BLaER1 treated with 17β-estradiol and CSF1 and Interleukin-3, amounts not matched to agents 10 nM and 100 nM (cell line): ENCODE measurements at regions not wholly inside any gene's neighbourhood (a gene's known extent, or its start where the extent isn't known, plus 50 kb on each side); places are given as distances from the start of the nearest gene placed in this dataset.
"Not testable (repeated sequence)": the region's sequence is repeated elsewhere in the genome, so short reads cannot be mapped to it uniquely, and the experiment has no call there.

Source experiments
- H3K27ac ChIP-seq, 11 experiments: shearing (Covaris generic); formaldehyde crosslinking; 2 replicates each; pipeline ENCODE4 v1.8.1; 2022
- H3K27me3 ChIP-seq, 11 experiments: shearing (Covaris generic); formaldehyde crosslinking; 2 replicates each; pipeline ENCODE4 v1.8.1; 2022
- H3K36me3 ChIP-seq, 11 experiments: shearing (Covaris generic); formaldehyde crosslinking; 2 replicates each; pipeline ENCODE4 v1.8.1; 2022
- H3K4me1 ChIP-seq, 10 experiments: shearing (Covaris generic); formaldehyde crosslinking; 2 replicates each; pipeline ENCODE4 v1.8.1; 2022
- H3K4me2 ChIP-seq, 11 experiments: shearing (Covaris generic); formaldehyde crosslinking; 2 replicates each; pipeline ENCODE4 v1.8.1; 2022
- H3K4me3 ChIP-seq, 10 experiments: shearing (Covaris generic); formaldehyde crosslinking; 2 replicates each; pipeline ENCODE4 v1.8.1; 2022
- H3K9ac ChIP-seq, 11 experiments: shearing (Covaris generic); formaldehyde crosslinking; 2 replicates each; pipeline ENCODE4 v1.8.1; 2022
- H3K9me3 ChIP-seq, 11 experiments: shearing (Covaris generic); formaldehyde crosslinking; replicated peaks in 1 of 11; 2 replicates each; pipeline ENCODE4 v1.8.1; 2022
- H4K20me1 ChIP-seq, 11 experiments: shearing (Covaris generic); formaldehyde crosslinking; 2 replicates each; pipeline ENCODE4 v1.8.1; 2022
- Cebpa-rat ChIP-seq, 11 experiments: shearing (Covaris generic); IDR thresholded peaks; 2 replicates each; pipeline ENCODE4 v1.8.1; 2022

DNA sequence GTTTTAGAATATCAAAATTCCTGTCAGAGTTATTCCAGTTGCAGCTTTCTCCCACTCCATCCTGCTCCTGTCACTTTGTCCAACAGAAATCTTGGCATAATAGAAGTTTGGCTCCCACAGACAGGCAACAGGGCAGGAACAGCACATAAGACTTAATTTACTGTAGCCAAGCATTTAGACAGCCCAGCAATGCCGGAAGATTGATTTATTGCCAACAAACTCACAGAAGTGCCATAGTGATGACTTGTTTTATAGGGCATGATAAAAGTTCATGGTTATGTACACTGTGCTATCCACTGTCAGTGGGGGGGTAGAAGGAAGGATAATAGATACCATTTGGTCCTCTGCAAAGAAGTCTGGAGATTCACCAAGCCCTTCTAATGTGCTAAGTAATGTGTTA, 98.3 kb upstream of the CBLB start:
- H3K36me3 ChIP-seq: no peaks in the 10 kb centered on the region
- H3K4me2 ChIP-seq: no peak overlapping the region
- peaks cover 0 to 7% (median 0%) of the 10 kb centered on the region in 10 experiments; a peak in 2 of 20 replicates for H3K4me1 ChIP-seq
- H3K27me3 ChIP-seq: no peaks in the 10 kb centered on the region
- no peak overlapping the region for H3K4me3 ChIP-seq
- H4K20me1 ChIP-seq: no peaks in the 10 kb centered on the region
- H3K9me3 ChIP-seq: peaks cover 15 to 24% (median 21%) of the 10 kb centered on the region in 11 experiments
- H3K9ac ChIP-seq: no peak overlapping the region
- TF ChIP-seq Cebpa-rat (IDR thresholded peaks at IDR 0.05): no peak
- no peak overlapping the region for H3K27ac ChIP-seq

DNA sequence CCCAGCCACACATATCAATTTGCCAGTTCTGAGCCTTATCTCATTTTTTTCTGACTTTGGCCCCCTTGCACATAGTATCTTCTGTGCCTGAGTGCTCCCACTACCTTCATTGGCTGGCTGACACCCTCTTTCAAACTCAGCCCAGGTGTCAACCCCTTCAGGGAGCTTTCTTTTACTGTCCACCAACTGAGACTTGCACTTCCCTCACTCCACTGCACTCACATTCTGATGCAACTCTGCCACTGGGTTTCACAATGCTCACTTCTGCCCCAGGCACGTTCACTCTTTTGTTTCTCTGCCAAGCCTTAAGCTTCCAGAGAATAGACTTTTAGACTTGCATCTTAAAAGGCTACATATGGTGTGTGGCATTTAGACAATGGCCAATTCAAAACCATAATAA, 101.5 kb upstream of the CBLB start:
- TF ChIP-seq Cebpa-rat (IDR thresholded peaks at IDR 0.05): peak in 3 of 11 experiments; percentile 18 to 41 (median 34); a peak in 2 of 22 replicates
- Histone ChIP-seq H3K4me3 (no peak overlapping the region), H3K27ac (no peak overlapping the region), H4K20me1 (no peaks in the 10 kb centered on the region), H3K36me3 (no peaks in the 10 kb centered on the region), H3K9ac (no peak overlapping the region), H3K4me1 (peaks cover 0 to 7% (median 0%) of the 10 kb centered on the region in 10 experiments; a peak in 2 of 20 replicates), H3K27me3 (no peaks in the 10 kb centered on the region), H3K9me3 (peaks cover 19 to 28% (median 26%) of the 10 kb centered on the region in 11 experiments), H3K4me2 (peak overlapping the region in 1 of 11 experiments; percentile 43; a peak in 2 of 22 replicates)

DNA sequence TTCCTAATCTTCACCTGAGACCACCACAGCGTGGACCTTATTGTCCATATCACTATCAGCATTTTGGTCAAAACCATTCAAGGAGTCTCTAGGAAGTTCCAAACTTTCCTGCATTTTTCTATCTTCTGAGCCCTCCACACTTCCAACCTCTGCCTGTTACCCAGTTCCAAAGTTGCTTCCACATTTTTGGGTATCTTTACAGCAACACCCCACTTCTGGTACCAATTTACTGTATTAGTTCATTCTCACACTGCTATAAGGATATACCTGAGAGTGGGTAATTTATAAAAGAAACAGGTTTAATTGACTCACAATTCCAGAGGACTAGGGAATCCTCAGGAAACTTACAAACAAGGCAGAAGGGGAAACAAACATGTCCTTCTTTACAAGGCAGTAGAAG, 103.3 kb upstream of the CBLB start:
- no peak overlapping the region for H3K4me2 ChIP-seq
- peaks cover 0 to 7% (median 0%) of the 10 kb centered on the region in 10 experiments; a peak in 2 of 20 replicates for H3K4me1 ChIP-seq
- TF ChIP-seq Cebpa-rat (IDR thresholded peaks at IDR 0.05): no peak
- H3K4me3 ChIP-seq: no peak overlapping the region
- peaks cover 19 to 28% (median 26%) of the 10 kb centered on the region in 11 experiments for H3K9me3 ChIP-seq
- no peak overlapping the region for H3K9ac ChIP-seq
- no peaks in the 10 kb centered on the region for H4K20me1 ChIP-seq
- H3K27me3 ChIP-seq: no peaks in the 10 kb centered on the region
- no peaks in the 10 kb centered on the region for H3K36me3 ChIP-seq
- H3K27ac ChIP-seq: no peak overlapping the region

DNA sequence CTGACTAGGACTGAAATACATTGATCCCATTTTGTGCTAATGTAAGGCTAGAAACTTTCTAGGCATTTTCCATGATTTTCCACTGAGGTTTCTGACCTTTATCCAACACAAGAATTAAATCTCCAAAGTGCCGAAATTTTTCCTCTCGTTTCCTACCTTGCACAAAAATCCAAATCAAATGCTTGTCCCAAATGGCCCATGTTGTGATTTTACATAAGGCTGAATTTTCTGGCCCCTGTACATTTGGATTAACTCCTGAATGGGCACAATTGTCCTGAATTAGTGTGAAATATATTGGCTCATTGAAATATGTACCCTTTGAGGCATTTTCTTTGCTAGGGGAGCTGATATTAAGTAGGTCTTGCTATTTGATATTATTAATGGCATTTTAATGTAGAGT, 105.6 kb upstream of the CBLB start:
- Histone ChIP-seq H3K4me1 (peaks cover 0 to 7% (median 0%) of the 10 kb centered on the region in 10 experiments; a peak in 2 of 20 replicates), H3K4me2 (no peak overlapping the region), H4K20me1 (no peaks in the 10 kb centered on the region), H3K4me3 (no peak overlapping the region), H3K36me3 (no peaks in the 10 kb centered on the region), H3K27ac (no peak overlapping the region), H3K9ac (no peak overlapping the region), H3K9me3 (peaks cover 19 to 28% (median 26%) of the 10 kb centered on the region in 11 experiments), H3K27me3 (no peaks in the 10 kb centered on the region)
- no peak for TF ChIP-seq Cebpa-rat (IDR thresholded peaks at IDR 0.05)

DNA sequence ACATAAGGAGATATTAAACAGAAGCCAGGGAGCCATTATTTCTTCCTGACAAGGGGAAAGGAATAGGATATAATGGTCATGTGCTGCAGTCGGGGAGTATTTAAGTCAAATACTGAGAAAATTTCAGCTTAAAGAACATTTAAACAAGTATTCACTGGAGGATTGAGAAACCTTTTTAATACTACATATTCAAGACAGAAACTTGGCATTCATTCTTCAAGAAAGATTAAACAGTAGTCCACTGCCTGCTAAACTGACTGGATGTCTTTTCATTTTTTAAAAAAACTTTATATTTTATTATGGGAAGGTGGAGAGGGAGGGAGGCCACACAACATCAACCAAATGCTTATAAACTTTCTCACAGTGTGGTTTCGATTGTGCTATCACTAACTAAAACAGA, 107.4 kb upstream of the CBLB start:
- TF ChIP-seq Cebpa-rat (IDR thresholded peaks at IDR 0.05): no peak
- H3K9ac ChIP-seq: no peak overlapping the region
- no peaks in the 10 kb centered on the region for H3K4me1 ChIP-seq
- H3K27ac ChIP-seq: no peak overlapping the region
- peaks cover 13 to 15% (median 14%) of the 10 kb centered on the region in 11 experiments for H3K9me3 ChIP-seq
- no peak overlapping the region for H3K4me2 ChIP-seq
- no peaks in the 10 kb centered on the region for H3K27me3 ChIP-seq
- H3K4me3 ChIP-seq: no peak overlapping the region
- no peaks in the 10 kb centered on the region for H4K20me1 ChIP-seq
- no peaks in the 10 kb centered on the region for H3K36me3 ChIP-seq

- TF ChIP-seq Cebpa-rat (IDR thresholded peaks at IDR 0.05): no peak
- no peaks in the 10 kb centered on the region for H3K27me3 ChIP-seq
Measured at GRCh38 chr3:105979961-105980360, 111.1 kb upstream of the CBLB start.

GRCh38 chr3:105982207-105982606, 113.4 kb upstream of the CBLB start:
- Histone ChIP-seq H3K9me3 (peaks cover 5 to 13% (median 7%) of the 10 kb centered on the region in 11 experiments; a peak in 18 of 22 replicates), H3K4me3 (no peak overlapping the region), H3K36me3 (no peaks in the 10 kb centered on the region), H3K4me1 (no peaks in the 10 kb centered on the region), H3K27ac (no peak overlapping the region), H4K20me1 (no peaks in the 10 kb centered on the region), H3K4me2 (no peak overlapping the region), H3K9ac (no peak overlapping the region), H3K27me3 (no peaks in the 10 kb centered on the region)
- TF ChIP-seq Cebpa-rat (IDR thresholded peaks at IDR 0.05): no peak

More at GRCh38 chr3:105979961-105980360, 111.1 kb upstream of the CBLB start:
- peaks cover 5 to 13% (median 7%) of the 10 kb centered on the region in 11 experiments; a peak in 18 of 22 replicates for H3K9me3 ChIP-seq
- no peaks in the 10 kb centered on the region for H4K20me1 ChIP-seq
- H3K27ac ChIP-seq: no peak overlapping the region
- H3K4me1 ChIP-seq: no peaks in the 10 kb centered on the region
- no peak overlapping the region for H3K4me3 ChIP-seq
- H3K36me3 ChIP-seq: no peaks in the 10 kb centered on the region
- H3K9ac ChIP-seq: no peak overlapping the region
- H3K4me2 ChIP-seq: no peak overlapping the region

- Histone ChIP-seq H3K4me3 (no peak overlapping the region), H3K9me3 (peaks cover 5 to 13% (median 7%) of the 10 kb centered on the region in 11 experiments; a peak in 18 of 22 replicates), H3K36me3 (no peaks in the 10 kb centered on the region), H3K9ac (no peak overlapping the region), H3K27me3 (no peaks in the 10 kb centered on the region), H4K20me1 (no peaks in the 10 kb centered on the region), H3K4me1 (no peaks in the 10 kb centered on the region), H3K4me2 (no peak overlapping the region), H3K27ac (no peak overlapping the region)
- no peak for TF ChIP-seq Cebpa-rat (IDR thresholded peaks at IDR 0.05)
Measured at GRCh38 chr3:105984837-105985236, 116.0 kb upstream of the CBLB start.

- not testable (repeated sequence) for H3K27ac ChIP-seq, H3K36me3 ChIP-seq, H3K4me2 ChIP-seq, H3K4me1 ChIP-seq, H3K9ac ChIP-seq, H4K20me1 ChIP-seq, H3K4me3 ChIP-seq, H3K27me3 ChIP-seq
- peaks cover 5 to 25% (median 11%) of the 10 kb centered on the region in 11 experiments; a peak in 19 of 22 replicates for H3K9me3 ChIP-seq
Measured at GRCh38 chr3:105986343-105986742, 117.5 kb upstream of the CBLB start.

- no peaks in the 10 kb centered on the region for H3K27me3 ChIP-seq
- H3K4me2 ChIP-seq: no peak overlapping the region
- no peaks in the 10 kb centered on the region for H4K20me1 ChIP-seq
- peaks cover 5 to 39% (median 13%) of the 10 kb centered on the region in 11 experiments; a peak in 20 of 22 replicates for H3K9me3 ChIP-seq
- H3K4me1 ChIP-seq: no peaks in the 10 kb centered on the region
- no peak overlapping the region for H3K4me3 ChIP-seq
- H3K9ac ChIP-seq: no peak overlapping the region
- H3K36me3 ChIP-seq: no peaks in the 10 kb centered on the region
- TF ChIP-seq Cebpa-rat (IDR thresholded peaks at IDR 0.05): no peak
- H3K27ac ChIP-seq: no peak overlapping the region
Measured at GRCh38 chr3:105987809-105988208, 119.0 kb upstream of the CBLB start.
